GM12801 (cell line): ENCODE measurements at regions not wholly inside any gene's neighbourhood (a gene's known extent, or its start where the extent isn't known, plus 50 kb on each side); places are given as distances from the start of the nearest gene placed in this dataset.

Source experiments
- CTCF ChIP-seq: IDR thresholded peaks from one replicate; pipeline ENCODE4 v1.5.1; 2011; ENCODE audit warnings: control low read depth; ENCODE audit not compliant: insufficient read length; ENCODE audit errors: extremely low read depth

- no peak for TF ChIP-seq CTCF
These were observed 89.0 kb downstream of the NFKBIZ start for GRCh38 chr3:101938262-101938847.

- no peak for TF ChIP-seq CTCF
These were observed 90.2 kb downstream of the NFKBIZ start for GRCh38 chr3:101939361-101940049.

GRCh38 chr3:101940521-101941317 is 91.4 kb downstream of the NFKBIZ start:
- TF ChIP-seq CTCF = no peak

- no peak for TF ChIP-seq CTCF
These were observed 92.2 kb downstream of the NFKBIZ start for GRCh38 chr3:101941318-101942040.

GRCh38 chr3:101942356-101942755 is 93.0 kb downstream of the NFKBIZ start:
- TF ChIP-seq CTCF = no peak

GRCh38 chr3:101943029-101943428 is 93.7 kb downstream of the NFKBIZ start:
- no peak for TF ChIP-seq CTCF

- no peak for TF ChIP-seq CTCF
These were observed 95.0 kb downstream of the NFKBIZ start for GRCh38 chr3:101944308-101944707.
